Heart left ventricle (tissue), 16 donors: ENCODE measurements at regions not wholly inside any gene's neighbourhood (a gene's known extent, or its start where the extent isn't known, plus 50 kb on each side); places are given as distances from the start of the nearest gene placed in this dataset.

Experiments
- ATAC-seq, 4 donors: fragments of 200-7000 bp; cut with Tn5 transposase; one replicate each; pipeline ENCODE4 v1.9.1; 2020 to 2022; ENCODE audit warnings: moderate library complexity in 4 of 4, mild to moderate bottlenecking in 3 of 4, moderate number of reproducible peaks in 1 of 4
- DNase-seq, 5 donors: peaks; one replicate each; pipeline ENCODE4 v3.0.0-alpha.2; 2020
- H3K27ac ChIP-seq, 12 donors: fragments of 200-600 bp; sonication (generic) in 4 of 12; one replicate each; pipeline versions ENCODE4 v1.5.0 to v1.8.0; 2016 to 2022; ENCODE audit warnings: mild to moderate bottlenecking in 2 of 12
- H3K27me3 ChIP-seq, 9 donors: fragments of 200-600 bp; sonication (generic) in 2 of 9; one replicate each; pipeline versions ENCODE4 v1.5.1 to v1.8.0; 2016 to 2022; ENCODE audit warnings: mild to moderate bottlenecking in 3 of 9
- H3K36me3 ChIP-seq, 9 donors: fragments of 200-600 bp; sonication (generic) in 2 of 9; one replicate each; pipeline versions ENCODE4 v1.5.0 to v1.8.0; 2018 to 2022; ENCODE audit warnings: mild to moderate bottlenecking in 2 of 9
- H3K4me1 ChIP-seq, 12 donors: fragments of 200-600 bp; sonication (generic) in 4 of 12; one replicate each; pipeline versions ENCODE4 v1.5.0 to v1.8.0; 2016 to 2022; ENCODE audit warnings: mild to moderate bottlenecking in 3 of 12
- H3K4me3 ChIP-seq, 12 donors: fragments of 200-600 bp; sonication (generic) in 4 of 12; one replicate each; pipeline versions ENCODE4 v1.5.0 to v1.8.0; 2017 to 2022; ENCODE audit warnings: mild to moderate bottlenecking in 9 of 12, moderate library complexity in 4 of 12
- H3K9me3 ChIP-seq, 12 donors: fragments of 200-600 bp; sonication (generic) in 4 of 12; one replicate each; pipeline versions ENCODE4 v1.5.0 to v1.8.0; 2016 to 2022; ENCODE audit warnings: mild to moderate bottlenecking in 1 of 12
- POLR2A ChIP-seq, 2 donors: fragments of 450-650 bp; IDR thresholded peaks; one replicate each; pipeline ENCODE4 v1.6.1; 2017; ENCODE audit warnings: antibody characterized with exemption in 2 of 2, mild to moderate bottlenecking in 2 of 2, moderate library complexity in 2 of 2
- WGBS, 4 donors: extraction: QIAGEN DNeasy Blood & Tissue Kit in 2 of 4; methylation state at CpG; one replicate each; pipeline versions ENCODE4 v1.1.5 to v1.1.7; 2013 to 2018; 5-methylcytosine and 5-hydroxymethylcytosine counted together
- intact Hi-C, 10 donors: fragments of 100-400 bp; cut with DNase I; formaldehyde crosslinking; loops; one replicate each; pipeline versions ENCODE4 v1.11.1 to v1.14.2; 2022
- TF ChIP-seq, protein P1 (sequence below), 12 donors: fragments of 200-600 bp; sonication (generic) in 4 of 12; IDR thresholded peaks; one replicate each; pipeline versions ENCODE4 v1.5.0 to v1.8.0; 2018 to 2022; ENCODE audit warnings: antibody characterized with exemption in 12 of 12, mild to moderate bottlenecking in 5 of 12
- donor health status: ischemic (EF 13 %, LVEDD 7.1; RV severe dilation, severe dysfunction).
- donor health status: healthy with polysubstance abuse.
- donor health status: DM: no; HTN: yes; CAD: no.
- donor health status: DM: no; HTN: no; CAD: no.
- donor health status: ischemic (EF 25% LVEDD 6.9; RV normal size, moderate dysfunction).
- donor health status: ischemic (EF 25% LVEDD 5.7; RV mildly dilated, moderate dysfunction).
- donor health status: healthy.
- donor health status: DM: yes; HTN: yes; CAD: no.
- donor health status: ischemic (EF 35%, LVEDD 5.7; RV mildly dilated, moderate dysfunction).
- donor health status: nonischemic (EF 11% LVEDD 7.7; RV severe dilation, severe dysfunction).
- donor health status: DM: yes; HTN: yes; CAD: no.
- donor health status: PGD.
- donor health status: ischemic (EF 29% LVEDD 5.4; RV normal size, mild dysfunction).
- donor health status: nonischemic (EF 23%, LVEDD 6.1; RV moderate dilation, normal function).

GRCh38 chr20:22027423-22027822 lies 322.0 kb downstream of the PAX1 start:
- DNase-seq = no peak
- WGBS, 4 donors = 39 to 55% (median 50%) methylated on average over 1 of the region's 1 CpG
- no peaks in the 10 kb centered on the region for H3K4me1 ChIP-seq
- H3K27ac ChIP-seq = no peak overlapping the region
- TF ChIP-seq, protein P1, sequence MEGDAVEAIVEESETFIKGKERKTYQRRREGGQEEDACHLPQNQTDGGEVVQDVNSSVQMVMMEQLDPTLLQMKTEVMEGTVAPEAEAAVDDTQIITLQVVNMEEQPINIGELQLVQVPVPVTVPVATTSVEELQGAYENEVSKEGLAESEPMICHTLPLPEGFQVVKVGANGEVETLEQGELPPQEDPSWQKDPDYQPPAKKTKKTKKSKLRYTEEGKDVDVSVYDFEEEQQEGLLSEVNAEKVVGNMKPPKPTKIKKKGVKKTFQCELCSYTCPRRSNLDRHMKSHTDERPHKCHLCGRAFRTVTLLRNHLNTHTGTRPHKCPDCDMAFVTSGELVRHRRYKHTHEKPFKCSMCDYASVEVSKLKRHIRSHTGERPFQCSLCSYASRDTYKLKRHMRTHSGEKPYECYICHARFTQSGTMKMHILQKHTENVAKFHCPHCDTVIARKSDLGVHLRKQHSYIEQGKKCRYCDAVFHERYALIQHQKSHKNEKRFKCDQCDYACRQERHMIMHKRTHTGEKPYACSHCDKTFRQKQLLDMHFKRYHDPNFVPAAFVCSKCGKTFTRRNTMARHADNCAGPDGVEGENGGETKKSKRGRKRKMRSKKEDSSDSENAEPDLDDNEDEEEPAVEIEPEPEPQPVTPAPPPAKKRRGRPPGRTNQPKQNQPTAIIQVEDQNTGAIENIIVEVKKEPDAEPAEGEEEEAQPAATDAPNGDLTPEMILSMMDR (IDR thresholded peaks at IDR 0.05) = no peak
- TF ChIP-seq POLR2A (IDR thresholded peaks at IDR 0.05) = no peak
- peaks cover 0 to 19% (median 5%) of the 10 kb centered on the region in 12 donors for H3K9me3 ChIP-seq
- H3K36me3 ChIP-seq = no peaks in the 10 kb centered on the region
- H3K27me3 ChIP-seq = no peaks in the 10 kb centered on the region
- no peak for ATAC-seq
- no peak overlapping the region for H3K4me3 ChIP-seq
- intact Hi-C loops = loop anchor here in 1 of 10 donors (5.0 kb wide), 1 partner anchor 50 kb away; no protein-coding TSS in a partner anchor

GRCh38 chr20:22020201-22020600 lies 314.7 kb downstream of the PAX1 start:
- Histone ChIP-seq H3K9me3 (peaks cover 0 to 5% (median 0%) of the 10 kb centered on the region in 12 donors), H3K27ac (no peak overlapping the region), H3K27me3 (no peaks in the 10 kb centered on the region), H3K4me1 (no peaks in the 10 kb centered on the region), H3K36me3 (no peaks in the 10 kb centered on the region), H3K4me3 (no peak overlapping the region)
- no peak for TF ChIP-seq POLR2A (IDR thresholded peaks at IDR 0.05)
- TF ChIP-seq, protein P1 (IDR thresholded peaks at IDR 0.05) = no peak
- ATAC-seq = no peak
- intact Hi-C loops = no loop called here
- DNase-seq = no peak
- 77 to 85% (median 82%) methylated on average over 4 of the region's 4 CpGs for WGBS, 4 donors

DNA sequence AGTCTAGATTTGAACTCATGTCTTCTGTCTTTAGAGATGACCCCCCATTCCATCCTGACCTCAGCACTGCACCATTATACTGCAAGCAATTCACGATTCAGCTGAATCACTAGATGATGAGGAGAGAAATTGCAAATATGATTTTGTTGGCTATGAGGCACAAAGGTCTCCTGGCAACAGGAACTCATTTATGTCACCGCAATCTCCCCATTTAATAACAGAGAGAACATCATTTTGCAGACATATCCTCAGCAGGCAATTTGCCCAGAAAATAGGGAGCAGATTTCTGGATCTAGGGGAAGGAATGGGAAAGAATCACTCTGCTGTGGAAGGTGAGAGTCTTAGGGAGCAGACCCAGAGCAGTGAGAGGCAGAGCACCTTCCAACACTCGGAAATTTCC lies 303.0 kb downstream of the PAX1 start:
- ATAC-seq (no peak), DNase-seq (no peak)
- no peaks in the 10 kb centered on the region for H3K36me3 ChIP-seq
- intact Hi-C loops = no loop called here
- 69 to 81% (median 78%) methylated on average over 3 of the region's 3 CpGs for WGBS, 4 donors
- TF ChIP-seq POLR2A (IDR thresholded peaks at IDR 0.05) = no peak
- TF ChIP-seq, protein P1 (IDR thresholded peaks at IDR 0.05) = no peak
- H3K9me3 ChIP-seq = peaks cover 0 to 7% (median 0%) of the 10 kb centered on the region in 12 donors
- no peaks in the 10 kb centered on the region for H3K4me1 ChIP-seq
- H3K27me3 ChIP-seq = no peaks in the 10 kb centered on the region
- no peak overlapping the region for H3K4me3 ChIP-seq
- H3K27ac ChIP-seq = no peak overlapping the region

- Histone ChIP-seq H3K36me3 (no peaks in the 10 kb centered on the region), H3K27ac (no peak overlapping the region), H3K4me1 (no peaks in the 10 kb centered on the region), H3K27me3 (no peaks in the 10 kb centered on the region), H3K4me3 (no peak overlapping the region), H3K9me3 (peaks cover 0 to 7% (median 0%) of the 10 kb centered on the region in 12 donors)
- TF ChIP-seq, protein P1 (IDR thresholded peaks at IDR 0.05) = no peak
- no peak for TF ChIP-seq POLR2A (IDR thresholded peaks at IDR 0.05)
- intact Hi-C loops = no loop called here
- ATAC-seq (no peak), DNase-seq (no peak)
Measured at GRCh38 chr20:22006306-22006705, 300.8 kb downstream of the PAX1 start.
